Activated CD8-positive, alpha-beta T cell treated with anti-CD3 and anti-CD28 coated beads for 36 hours (primary cell): ENCODE measurements at regions not wholly inside any gene's neighbourhood (a gene's known extent, or its start where the extent isn't known, plus 50 kb on each side); places are given as distances from the start of the nearest gene placed in this dataset.

ENCODE experiments used
- ATAC-seq: fragments of 200-7000 bp; cut with Tn5 transposase; one replicate; pipeline ENCODE4 v1.10.0; 2021; ENCODE audit warnings: mild to moderate bottlenecking, moderate library complexity
- CTCF ChIA-PET: fragments of 350-600 bp; sonication (Branson Sonifier 250); formaldehyde crosslinking; loops from one replicate; lab custom pipeline; 2021; ENCODE audit warnings: antibody characterized with exemption; lab: Charles Lee
- POLR2A ChIA-PET: fragments of 350-600 bp; sonication (Branson Sonifier 250); formaldehyde crosslinking; loops from one replicate; lab custom pipeline; 2021; ENCODE audit warnings: antibody characterized with exemption; lab: Charles Lee
- DNase-seq: peaks from one replicate; pipeline ENCODE4 v3.0.0-alpha.2; 2020
- H3K27ac Mint-ChIP-seq: one replicate; pipeline ENCODE4 v1.8.0; 2021; ENCODE audit warnings: mild to moderate bottlenecking, mixed read lengths
- H3K27me3 Mint-ChIP-seq: one replicate; pipeline ENCODE4 v1.8.0; 2021; ENCODE audit warnings: mixed read lengths
- H3K36me3 Mint-ChIP-seq: one replicate; pipeline ENCODE4 v1.8.0; 2021; ENCODE audit warnings: low read depth, mixed read lengths
- H3K4me1 Mint-ChIP-seq: one replicate; pipeline ENCODE4 v1.8.0; 2021; ENCODE audit warnings: low read depth, mixed read lengths
- H3K4me3 Mint-ChIP-seq: one replicate; pipeline ENCODE4 v1.8.0; 2021; ENCODE audit warnings: mild to moderate bottlenecking, moderate library complexity, mixed read lengths
- H3K9me3 Mint-ChIP-seq: one replicate; pipeline ENCODE4 v1.8.0; 2021; ENCODE audit warnings: mixed read lengths
- CTCF ChIP-seq: fragments of 200-600 bp; IDR thresholded peaks from one replicate; pipeline ENCODE4 v1.8.0; 2022; ENCODE audit warnings: antibody characterized with exemption, mild to moderate bottlenecking
- intact Hi-C: fragments of 100-400 bp; cut with micrococcal nuclease; formaldehyde crosslinking; loops from one replicate; pipeline ENCODE4 v1.10.0; 2022

DNA sequence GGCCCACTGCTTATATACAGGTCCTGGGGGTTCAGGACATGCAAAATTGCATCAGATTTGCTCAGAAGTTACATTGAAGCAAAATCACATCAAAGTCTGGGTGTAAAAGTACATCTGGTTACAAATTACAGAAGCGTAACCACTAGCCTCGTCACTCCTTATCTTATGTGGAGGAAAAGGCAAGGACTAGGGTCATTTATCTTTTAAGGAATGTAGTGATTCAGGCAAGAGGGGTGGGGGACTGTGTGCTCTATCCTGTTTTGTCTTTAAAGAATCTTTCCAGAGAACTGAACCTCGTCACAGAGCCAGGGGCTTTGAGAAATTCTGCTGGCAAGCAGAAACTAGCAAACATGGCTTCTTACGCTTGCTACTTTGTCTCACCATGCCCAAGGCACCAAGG is 61.1 kb upstream of the RAB4A start:
- peak; percentile 6 for ATAC-seq
- Mint-ChIP-seq H3K4me3 (no peak overlapping the region), H3K27ac (no peak overlapping the region), H3K4me1 (peaks cover 11% of the 10 kb centered on the region), H3K27me3 (no peaks in the 10 kb centered on the region), H3K36me3 (no peaks in the 10 kb centered on the region), H3K9me3 (no peaks in the 10 kb centered on the region)
- ChIA-PET CTCF (interaction anchor here (1.7 kb wide), 1 partner anchor 18 kb away, joined by 7 read pairs; no protein-coding TSS in a partner anchor), POLR2A (interaction anchor here (0.7 kb wide), 1 partner anchor 28 kb away, joined by 3 read pairs; no protein-coding TSS in a partner anchor)
- intact Hi-C loops, result no loop called here
- no peak for DNase-seq
- no peak for TF ChIP-seq CTCF

DNA sequence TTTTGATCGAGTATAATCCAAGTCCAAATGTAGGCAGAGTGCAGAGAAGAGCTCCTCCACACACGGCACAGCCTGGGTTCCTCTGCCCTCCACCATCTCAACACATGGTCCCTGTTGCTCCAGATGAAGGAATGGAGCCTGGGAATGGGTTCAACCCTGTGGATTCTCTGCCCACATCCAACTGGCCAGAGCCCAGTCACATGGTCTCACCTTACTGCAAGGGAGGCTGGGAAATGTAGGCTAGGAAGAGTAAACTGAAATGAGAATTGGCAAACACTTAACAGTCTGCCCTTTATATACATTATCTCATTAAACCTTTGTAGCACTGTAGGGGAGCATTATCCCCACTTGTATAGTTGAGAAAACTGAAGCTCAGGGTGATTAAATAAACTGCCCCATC is 60.1 kb upstream of the RAB4A start:
- no peaks in the 10 kb centered on the region for H3K27me3 Mint-ChIP-seq
- intact Hi-C loops, result no loop called here
- no peak overlapping the region for H3K4me3 Mint-ChIP-seq
- H3K9me3 Mint-ChIP-seq, result no peaks in the 10 kb centered on the region
- no peaks in the 10 kb centered on the region for H3K36me3 Mint-ChIP-seq
- TF ChIP-seq CTCF, result no peak
- no peak overlapping the region for H3K27ac Mint-ChIP-seq
- ChIA-PET CTCF (no interaction called here), POLR2A (interaction anchor here (0.7 kb wide), 1 partner anchor 29 kb away, joined by 3 read pairs; no protein-coding TSS in a partner anchor)
- no peak for DNase-seq
- no peak for ATAC-seq
- H3K4me1 Mint-ChIP-seq, result peaks cover 6% of the 10 kb centered on the region

DNA sequence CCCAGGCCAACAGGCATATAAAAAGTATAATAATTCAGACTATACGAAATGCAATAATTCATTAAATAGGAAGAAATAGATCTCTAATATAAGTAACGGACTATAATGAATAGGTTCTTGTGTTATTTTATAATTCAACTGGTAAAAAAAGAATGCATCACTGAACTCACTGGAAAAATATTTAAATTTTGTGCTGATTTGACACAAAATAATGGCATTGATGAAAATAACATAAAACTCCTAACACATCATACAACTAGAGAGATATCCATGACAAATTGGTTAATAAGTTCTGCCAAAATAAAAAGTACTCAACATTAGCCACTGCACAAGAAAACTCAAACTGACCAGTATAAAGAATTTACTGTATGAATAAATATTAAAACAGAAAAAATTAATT is 57.1 kb upstream of the RAB4A start:
- POLR2A ChIA-PET, result interaction anchor here (0.6 kb wide), 1 partner anchor 8 kb away, joined by 3 read pairs; no protein-coding TSS in a partner anchor
- no peak for TF ChIP-seq CTCF
- Mint-ChIP-seq H3K27ac (no peak overlapping the region), H3K4me3 (no peak overlapping the region), H3K36me3 (no peaks in the 10 kb centered on the region), H3K9me3 (no peaks in the 10 kb centered on the region), H3K27me3 (no peaks in the 10 kb centered on the region), H3K4me1 (peaks cover 6% of the 10 kb centered on the region)
- no peak for ATAC-seq
- DNase-seq, result no peak
- CTCF ChIA-PET, result interaction anchor here (1.3 kb wide), 1 partner anchor 13 kb away, joined by 4 read pairs; no protein-coding TSS in a partner anchor
- intact Hi-C loops, result no loop called here

GRCh38 chr1:229217716-229218115 is 53.2 kb upstream of the RAB4A start:
- DNase-seq (no peak), ATAC-seq (no peak)
- no peak overlapping the region for H3K4me3 Mint-ChIP-seq
- H3K27ac Mint-ChIP-seq, result no peak overlapping the region
- H3K4me1 Mint-ChIP-seq, result peaks cover 2% of the 10 kb centered on the region
- CTCF ChIA-PET, result interaction anchor here (2.0 kb wide), 1 partner anchor 10 kb away, joined by 7 read pairs; no protein-coding TSS in a partner anchor
- H3K9me3 Mint-ChIP-seq, result no peaks in the 10 kb centered on the region
- H3K36me3 Mint-ChIP-seq, result no peaks in the 10 kb centered on the region
- TF ChIP-seq CTCF, result no peak
- POLR2A ChIA-PET, result interaction anchor here (0.5 kb wide), 1 partner anchor 36 kb away, joined by 3 read pairs; no protein-coding TSS in a partner anchor
- intact Hi-C loops, result no loop called here
- no peaks in the 10 kb centered on the region for H3K27me3 Mint-ChIP-seq

GRCh38 chr1:229218612-229219025 is 52.3 kb upstream of the RAB4A start:
- ChIA-PET POLR2A (interaction anchor here (0.5 kb wide), 1 partner anchor 35 kb away, joined by 3 read pairs; no protein-coding TSS in a partner anchor), CTCF (interaction anchor here (2.0 kb wide), 1 partner anchor 9 kb away, joined by 7 read pairs; no protein-coding TSS in a partner anchor)
- Mint-ChIP-seq H3K27ac (no peak overlapping the region), H3K4me3 (no peak overlapping the region), H3K36me3 (no peaks in the 10 kb centered on the region), H3K4me1 (peaks cover 2% of the 10 kb centered on the region), H3K9me3 (no peaks in the 10 kb centered on the region), H3K27me3 (no peaks in the 10 kb centered on the region)
- no peak for ATAC-seq
- DNase-seq, result no peak
- TF ChIP-seq CTCF, result no peak
- intact Hi-C loops, result no loop called here
